ENCODE measurements at regions not wholly inside any gene's neighbourhood (a gene's known extent, or its start where the extent isn't known, plus 50 kb on each side); places are given as distances from the start of the nearest gene placed in this dataset.

DNA sequence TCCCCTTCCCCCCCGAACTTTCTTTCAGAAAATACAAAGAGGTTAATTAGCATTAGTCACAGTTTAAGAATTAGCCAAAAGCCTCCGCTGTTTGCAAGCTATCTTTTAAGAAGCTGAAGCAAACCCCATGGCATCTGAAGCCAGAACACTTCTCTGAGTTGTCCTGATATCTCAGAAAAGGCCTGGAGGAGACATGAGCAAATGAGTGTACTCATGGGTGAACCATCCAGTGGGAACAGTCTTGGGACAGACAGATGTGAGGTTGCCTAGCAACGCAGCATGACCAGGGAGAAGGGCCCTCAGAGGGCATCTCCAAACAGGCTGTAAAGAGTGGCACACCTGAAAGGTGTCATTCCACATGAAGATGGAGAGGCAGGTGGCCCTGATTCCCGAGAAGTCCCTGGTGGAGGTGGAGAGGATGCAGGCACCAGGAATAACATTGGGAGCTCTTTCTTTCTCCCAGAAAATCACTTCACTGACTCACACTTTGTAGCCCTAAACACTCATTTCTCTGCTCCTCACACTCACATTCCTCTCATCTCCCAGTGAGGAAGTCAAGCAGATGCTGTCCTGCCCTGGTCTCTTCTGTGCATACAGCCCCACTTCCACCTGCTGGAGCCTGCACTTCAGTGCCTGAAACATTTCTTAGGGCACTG lies 87.0 kb upstream of the TSHZ3 start:
- no peaks in the 10 kb centered on the region for H3K9me3 ChIP-seq (ENCODE audit: control insufficient read depth, low read depth, low read length)
- H2AFZ ChIP-seq (ENCODE audit: control insufficient read depth, low read length): no peak overlapping the region
- H3K27ac ChIP-seq (ENCODE audit: control insufficient read depth, insufficient read depth, low read length): no peak overlapping the region
- H3K4me1 ChIP-seq (ENCODE audit: control insufficient read depth, extremely low read depth, insufficient read depth, low read length): no peaks in the 10 kb centered on the region
- no peak for FAIRE-seq
- no peaks in the 10 kb centered on the region for H4K20me1 ChIP-seq (ENCODE audit: control insufficient read depth, extremely low read depth, insufficient read depth, low read length)
- H3K4me3 ChIP-seq (ENCODE audit: control insufficient read depth in 2 of 3, extremely low read depth in 1 of 3, insufficient read depth in 2 of 3, low read depth in 1 of 3, low read length in 3 of 3): no peak overlapping the region
- no peaks in the 10 kb centered on the region for H3K36me3 ChIP-seq (ENCODE audit: control insufficient read depth in 2 of 2, extremely low read depth in 1 of 2, insufficient read depth in 2 of 2, low read length in 2 of 2)
- no peak for TF ChIP-seq EZH2 (IDR thresholded peaks at IDR 0.05; ENCODE audit: low read length)
- TF ChIP-seq, protein P1, sequence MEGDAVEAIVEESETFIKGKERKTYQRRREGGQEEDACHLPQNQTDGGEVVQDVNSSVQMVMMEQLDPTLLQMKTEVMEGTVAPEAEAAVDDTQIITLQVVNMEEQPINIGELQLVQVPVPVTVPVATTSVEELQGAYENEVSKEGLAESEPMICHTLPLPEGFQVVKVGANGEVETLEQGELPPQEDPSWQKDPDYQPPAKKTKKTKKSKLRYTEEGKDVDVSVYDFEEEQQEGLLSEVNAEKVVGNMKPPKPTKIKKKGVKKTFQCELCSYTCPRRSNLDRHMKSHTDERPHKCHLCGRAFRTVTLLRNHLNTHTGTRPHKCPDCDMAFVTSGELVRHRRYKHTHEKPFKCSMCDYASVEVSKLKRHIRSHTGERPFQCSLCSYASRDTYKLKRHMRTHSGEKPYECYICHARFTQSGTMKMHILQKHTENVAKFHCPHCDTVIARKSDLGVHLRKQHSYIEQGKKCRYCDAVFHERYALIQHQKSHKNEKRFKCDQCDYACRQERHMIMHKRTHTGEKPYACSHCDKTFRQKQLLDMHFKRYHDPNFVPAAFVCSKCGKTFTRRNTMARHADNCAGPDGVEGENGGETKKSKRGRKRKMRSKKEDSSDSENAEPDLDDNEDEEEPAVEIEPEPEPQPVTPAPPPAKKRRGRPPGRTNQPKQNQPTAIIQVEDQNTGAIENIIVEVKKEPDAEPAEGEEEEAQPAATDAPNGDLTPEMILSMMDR (optimal IDR thresholded peaks at IDR 0.05 in 1 of 3, IDR thresholded peaks at IDR 0.05 in 1 of 3, conservative IDR thresholded peaks at IDR 0.05 in 1 of 3; ENCODE audit: extremely low read depth in 1 of 3, insufficient read depth in 2 of 3, low read length in 3 of 3): no peak
- no peak for DNase-seq (ENCODE audit: low read depth, low spot score)
- dilution Hi-C loops (cut with MboI; ENCODE audit: extremely low pct_ligation_motif_present, low sequenced_read_pairs): no loop called here
- H3K4me2 ChIP-seq (ENCODE audit: control insufficient read depth, extremely low read depth, insufficient read depth, low read depth, low read length): no peak overlapping the region
- no peaks in the 10 kb centered on the region for H3K9me1 ChIP-seq (ENCODE audit: control insufficient read depth, extremely low read depth, insufficient read depth, low read length)
- H3K27me3 ChIP-seq (ENCODE audit: control insufficient read depth, extremely low read depth, insufficient read depth, low read length): no peaks in the 10 kb centered on the region
- no peaks in the 10 kb centered on the region for H3K79me2 ChIP-seq (ENCODE audit: control insufficient read depth, insufficient read depth, low read length)
- no peak overlapping the region for H3K9ac ChIP-seq (ENCODE audit: control insufficient read depth, extremely low read depth, insufficient read depth, low read length)

DNA sequence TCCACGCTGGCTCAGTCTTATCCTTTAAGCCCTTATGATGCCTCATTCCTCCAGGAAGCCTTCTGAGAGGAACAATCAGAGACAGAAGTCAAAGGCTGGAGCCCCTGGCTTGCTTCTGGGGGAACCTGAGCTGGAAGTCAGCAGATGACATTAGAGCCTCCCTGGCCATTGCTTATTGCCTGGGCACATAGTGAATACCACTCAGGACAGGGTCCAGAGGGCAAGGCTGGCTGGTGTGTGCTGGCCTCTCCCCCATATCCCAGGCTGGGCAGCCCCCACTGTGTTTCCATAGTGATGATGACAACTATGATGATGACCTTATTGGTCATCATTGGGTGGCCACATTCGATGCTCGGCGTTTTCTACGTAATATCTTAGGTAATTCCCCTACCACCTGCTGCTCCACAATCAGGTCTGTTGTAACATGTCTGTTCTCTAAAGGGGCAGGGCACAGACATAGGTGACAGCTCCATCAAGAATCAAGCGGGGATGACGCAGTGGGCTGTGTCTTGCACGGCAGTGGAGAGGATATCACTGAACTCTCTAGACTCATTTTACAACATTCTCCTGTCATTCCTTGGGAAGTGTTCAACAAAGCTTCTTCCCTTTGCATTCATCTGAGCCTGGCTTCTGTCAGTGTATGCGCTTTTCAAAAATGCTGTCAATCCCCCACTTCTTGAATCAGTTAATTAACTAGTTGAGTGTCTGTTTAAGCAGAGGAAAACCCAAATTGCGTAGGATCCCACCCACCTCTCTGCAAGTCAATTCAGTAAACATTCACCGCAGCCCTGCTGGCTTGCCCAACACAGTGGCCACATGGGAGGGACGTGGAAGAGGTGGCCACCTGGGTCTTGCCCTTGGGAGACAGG lies 89.4 kb upstream of the TSHZ3 start:
- Histone ChIP-seq H3K27ac (ENCODE audit: control insufficient read depth, insufficient read depth, low read length) (no peak overlapping the region), H4K20me1 (ENCODE audit: control insufficient read depth, extremely low read depth, insufficient read depth, low read length) (no peaks in the 10 kb centered on the region), H3K36me3 (ENCODE audit: control insufficient read depth in 2 of 2, extremely low read depth in 1 of 2, insufficient read depth in 2 of 2, low read length in 2 of 2) (no peaks in the 10 kb centered on the region), H3K27me3 (ENCODE audit: control insufficient read depth, extremely low read depth, insufficient read depth, low read length) (no peaks in the 10 kb centered on the region), H3K9me1 (ENCODE audit: control insufficient read depth, extremely low read depth, insufficient read depth, low read length) (no peaks in the 10 kb centered on the region), H3K9me3 (ENCODE audit: control insufficient read depth, low read depth, low read length) (no peaks in the 10 kb centered on the region), H3K4me1 (ENCODE audit: control insufficient read depth, extremely low read depth, insufficient read depth, low read length) (no peaks in the 10 kb centered on the region), H3K79me2 (ENCODE audit: control insufficient read depth, insufficient read depth, low read length) (no peaks in the 10 kb centered on the region), H3K4me3 (ENCODE audit: control insufficient read depth in 2 of 3, extremely low read depth in 1 of 3, insufficient read depth in 2 of 3, low read depth in 1 of 3, low read length in 3 of 3) (no peak overlapping the region), H2AFZ (ENCODE audit: control insufficient read depth, low read length) (no peak overlapping the region), H3K9ac (ENCODE audit: control insufficient read depth, extremely low read depth, insufficient read depth, low read length) (no peak overlapping the region), H3K4me2 (ENCODE audit: control insufficient read depth, extremely low read depth, insufficient read depth, low read depth, low read length) (no peak overlapping the region)
- dilution Hi-C loops (cut with MboI; ENCODE audit: extremely low pct_ligation_motif_present, low sequenced_read_pairs): no loop called here
- TF ChIP-seq, protein P1 (optimal IDR thresholded peaks at IDR 0.05 in 1 of 3, IDR thresholded peaks at IDR 0.05 in 1 of 3, conservative IDR thresholded peaks at IDR 0.05 in 1 of 3; ENCODE audit: extremely low read depth in 1 of 3, insufficient read depth in 2 of 3, low read length in 3 of 3): no peak
- no peak for TF ChIP-seq EZH2 (IDR thresholded peaks at IDR 0.05; ENCODE audit: low read length)
- no peak for FAIRE-seq
- no peak for DNase-seq (ENCODE audit: low read depth, low spot score)

Data from keratinocyte (primary cell).